Breast epithelium (tissue), 4 donors: ENCODE measurements at regions not wholly inside any gene's neighbourhood (a gene's known extent, or its start where the extent isn't known, plus 50 kb on each side); places are given as distances from the start of the nearest gene placed in this dataset.
"Not testable (repeated sequence)": the region's sequence is repeated elsewhere in the genome, so short reads cannot be mapped to it uniquely, and the experiment has no call there.

Experiments
- DNase-seq, 2 donors: peaks; one replicate each; pipeline ENCODE4 v3.0.0-alpha.2; 2019; ENCODE audit warnings: low spot score in 2 of 2
- H3K27ac ChIP-seq, 2 donors: fragments of 200-600 bp; sonication (generic) in 1 of 2; one replicate each; pipeline ENCODE4 v1.5.1; 2016 to 2019; ENCODE audit warnings: mild to moderate bottlenecking in 1 of 2
- H3K27me3 ChIP-seq, 2 donors: fragments of 200-600 bp; sonication (generic) in 1 of 2; one replicate each; pipeline versions ENCODE4 v1.5.1 to v1.6.0; 2017 to 2019; ENCODE audit warnings: control low read depth in 1 of 2, mild to moderate bottlenecking in 1 of 2
- H3K36me3 ChIP-seq: fragments of 200-600 bp; one replicate; pipeline ENCODE4 v1.5.1; 2019
- H3K4me1 ChIP-seq, 2 donors: fragments of 200-600 bp; sonication (generic); one replicate each; pipeline ENCODE4 v1.5.1; 2016 to 2019; ENCODE audit warnings: control low read depth in 1 of 2
- H3K4me3 ChIP-seq, 3 donors: fragments of 200-600 bp; sonication (generic); 1 replicate in 2 of 3; 2 replicates in 1 of 3; pipeline ENCODE4 v1.5.1; 2016 to 2019; ENCODE audit warnings: mild to moderate bottlenecking in 3 of 3, moderate library complexity in 2 of 3
- H3K9me3 ChIP-seq, 2 donors: fragments of 200-600 bp; sonication (generic) in 1 of 2; one replicate each; pipeline ENCODE4 v1.5.1; 2016 to 2019; ENCODE audit warnings: control low read depth in 1 of 2
- POLR2A ChIP-seq: fragments of 450-650 bp; IDR thresholded peaks from one replicate; pipeline ENCODE4 v1.6.1; 2016; ENCODE audit warnings: antibody characterized with exemption, mild to moderate bottlenecking, moderate library complexity
- POLR2AphosphoS5 ChIP-seq, 3 donors: sonication (generic); formaldehyde crosslinking; IDR thresholded peaks; one replicate each; pipeline ENCODE4 v1.6.1; 2017; ENCODE audit warnings: antibody characterized with exemption in 3 of 3
- intact Hi-C: fragments of 100-400 bp; cut with DNase I; formaldehyde crosslinking; loops from one replicate; pipeline ENCODE4 v1.15.1; 2023; ENCODE audit warnings: low total_unique reads
- TF ChIP-seq, protein P1 (sequence below), 3 donors: fragments of 450-650 bp; IDR thresholded peaks; one replicate each; pipeline ENCODE4 v1.5.1; 2016 to 2017; ENCODE audit warnings: antibody characterized with exemption in 3 of 3, mild to moderate bottlenecking in 3 of 3, moderate library complexity in 3 of 3

DNA sequence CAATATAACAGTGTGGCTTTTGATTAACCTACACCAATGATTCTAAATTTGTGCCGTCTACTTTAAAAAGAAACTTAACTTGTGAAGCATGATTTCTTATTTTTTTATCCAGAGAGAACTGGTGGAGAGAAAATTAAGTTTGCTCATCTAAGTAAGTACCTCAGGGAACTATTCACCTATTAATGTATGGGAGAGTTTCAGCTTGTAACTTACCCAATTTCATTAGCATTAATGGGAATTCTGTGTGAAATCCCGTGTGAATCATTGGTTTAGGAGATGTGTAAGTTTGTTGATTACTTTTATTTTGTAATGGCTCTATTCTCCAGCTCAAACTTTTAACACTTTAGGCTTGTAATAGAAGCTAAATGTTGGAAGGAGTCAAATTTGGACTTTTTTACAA, 1061.5 kb downstream of the TDRD15 start:
- TF ChIP-seq, protein P1, sequence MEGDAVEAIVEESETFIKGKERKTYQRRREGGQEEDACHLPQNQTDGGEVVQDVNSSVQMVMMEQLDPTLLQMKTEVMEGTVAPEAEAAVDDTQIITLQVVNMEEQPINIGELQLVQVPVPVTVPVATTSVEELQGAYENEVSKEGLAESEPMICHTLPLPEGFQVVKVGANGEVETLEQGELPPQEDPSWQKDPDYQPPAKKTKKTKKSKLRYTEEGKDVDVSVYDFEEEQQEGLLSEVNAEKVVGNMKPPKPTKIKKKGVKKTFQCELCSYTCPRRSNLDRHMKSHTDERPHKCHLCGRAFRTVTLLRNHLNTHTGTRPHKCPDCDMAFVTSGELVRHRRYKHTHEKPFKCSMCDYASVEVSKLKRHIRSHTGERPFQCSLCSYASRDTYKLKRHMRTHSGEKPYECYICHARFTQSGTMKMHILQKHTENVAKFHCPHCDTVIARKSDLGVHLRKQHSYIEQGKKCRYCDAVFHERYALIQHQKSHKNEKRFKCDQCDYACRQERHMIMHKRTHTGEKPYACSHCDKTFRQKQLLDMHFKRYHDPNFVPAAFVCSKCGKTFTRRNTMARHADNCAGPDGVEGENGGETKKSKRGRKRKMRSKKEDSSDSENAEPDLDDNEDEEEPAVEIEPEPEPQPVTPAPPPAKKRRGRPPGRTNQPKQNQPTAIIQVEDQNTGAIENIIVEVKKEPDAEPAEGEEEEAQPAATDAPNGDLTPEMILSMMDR (IDR thresholded peaks at IDR 0.05) = no peak
- no peaks in the 10 kb centered on the region for H3K9me3 ChIP-seq

DNA sequence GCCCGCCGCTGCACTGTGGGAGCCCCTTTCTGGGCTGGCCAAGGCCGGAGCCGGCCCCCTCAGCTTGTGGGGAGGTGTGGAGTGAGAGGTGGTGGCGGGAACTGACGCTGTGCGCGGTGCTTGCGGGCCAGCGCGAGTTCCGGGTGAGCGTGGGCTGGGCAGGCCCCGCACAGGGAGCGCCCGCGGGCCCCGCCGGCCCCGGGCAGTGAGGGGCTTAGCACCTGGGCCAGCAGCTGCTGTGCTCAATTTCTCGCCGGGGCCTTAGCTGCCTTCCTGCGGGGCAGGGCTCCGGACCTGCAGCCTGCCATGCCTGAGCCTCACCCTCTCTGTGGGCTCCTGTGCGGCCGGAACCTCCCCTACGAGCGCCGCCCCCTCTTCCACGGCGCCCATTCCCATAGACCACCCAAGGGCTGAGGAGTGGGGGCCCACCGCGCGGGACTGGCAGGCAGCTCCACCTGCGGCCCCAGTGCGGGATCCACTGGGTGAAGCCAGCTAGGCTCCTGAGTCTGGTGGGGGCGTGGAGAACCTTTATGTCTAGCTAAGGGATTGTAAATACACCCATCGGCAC, 1062.6 kb downstream of the TDRD15 start:
- DNase-seq, H3K36me3 ChIP-seq, intact Hi-C loops, H3K27ac ChIP-seq, H3K4me1 ChIP-seq, H3K4me3 ChIP-seq, H3K27me3 ChIP-seq, H3K9me3 ChIP-seq: not testable (repeated sequence)

More for the DNA sequence above, 1061.5 kb downstream of the TDRD15 start:
- Histone ChIP-seq H3K27ac (no peak overlapping the region), H3K27me3 (no peaks in the 10 kb centered on the region), H3K4me3 (no peak overlapping the region), H3K36me3 (no peaks in the 10 kb centered on the region), H3K4me1 (no peaks in the 10 kb centered on the region)
- intact Hi-C loops = no loop called here
- DNase-seq = no peak

DNA sequence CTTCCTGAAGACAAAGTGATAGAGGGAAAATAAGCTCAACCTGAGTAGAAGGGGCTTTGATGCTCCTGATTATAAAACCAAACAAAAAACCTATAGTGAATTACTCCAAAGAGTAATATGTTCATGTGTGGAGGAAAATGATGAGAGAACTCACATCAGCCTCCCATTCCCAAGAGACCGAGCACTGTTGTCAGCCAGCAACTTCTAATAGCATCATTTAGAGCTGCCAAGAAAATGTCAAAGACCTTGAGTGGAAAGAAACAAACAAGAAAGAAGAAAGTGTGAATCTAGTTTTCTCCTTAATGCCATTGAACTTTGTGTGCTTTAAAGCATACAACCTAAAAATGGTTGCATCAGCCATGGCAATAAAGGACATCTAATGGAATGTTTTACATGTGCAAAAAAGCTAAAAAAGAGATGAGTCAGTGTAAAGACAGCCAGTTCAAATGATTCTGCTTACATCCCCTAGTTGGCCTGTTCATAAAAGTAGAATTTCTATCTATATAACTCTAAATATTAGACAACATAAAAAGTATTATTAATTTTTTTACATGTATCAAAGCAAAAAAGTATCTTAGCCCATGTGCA, 1066.2 kb downstream of the TDRD15 start:
- DNase-seq = no peak
- TF ChIP-seq POLR2AphosphoS5 (IDR thresholded peaks at IDR 0.05) (no peak), POLR2A (no peak)
- TF ChIP-seq, protein P1 (IDR thresholded peaks at IDR 0.05) = no peak
- Histone ChIP-seq H3K4me1 (no peaks in the 10 kb centered on the region), H3K27ac (no peak overlapping the region), H3K27me3 (no peaks in the 10 kb centered on the region), H3K4me3 (no peak overlapping the region), H3K9me3 (no peaks in the 10 kb centered on the region), H3K36me3 (no peaks in the 10 kb centered on the region)
- intact Hi-C loops = no loop called here

DNA sequence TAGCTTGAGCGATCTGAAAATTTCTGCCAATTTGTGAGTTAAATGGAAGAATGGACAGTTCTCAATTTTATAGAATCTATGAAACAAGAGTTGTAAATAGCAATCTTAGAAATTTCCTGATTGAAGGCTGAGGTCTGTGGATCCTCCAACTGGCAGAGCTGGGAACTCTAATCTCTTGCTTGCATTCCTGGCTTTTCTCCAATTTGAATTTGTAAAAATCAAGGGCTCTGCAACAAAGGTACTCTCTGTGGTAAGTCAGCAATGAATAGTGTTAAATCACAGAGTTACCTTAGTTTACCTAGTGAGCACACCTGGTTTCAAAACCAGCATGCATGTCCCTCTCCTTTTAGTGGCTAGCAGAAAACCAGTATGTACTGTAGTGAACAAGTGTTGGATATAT, 1070.5 kb downstream of the TDRD15 start:
- Histone ChIP-seq H3K9me3 (no peaks in the 10 kb centered on the region), H3K36me3 (no peaks in the 10 kb centered on the region), H3K27ac (no peak overlapping the region), H3K27me3 (no peaks in the 10 kb centered on the region), H3K4me3 (no peak overlapping the region), H3K4me1 (no peaks in the 10 kb centered on the region)
- intact Hi-C loops = no loop called here
- no peak for TF ChIP-seq POLR2A
- TF ChIP-seq POLR2AphosphoS5 (IDR thresholded peaks at IDR 0.05) = no peak
- TF ChIP-seq, protein P1 (IDR thresholded peaks at IDR 0.05) = no peak
- no peak for DNase-seq

DNA sequence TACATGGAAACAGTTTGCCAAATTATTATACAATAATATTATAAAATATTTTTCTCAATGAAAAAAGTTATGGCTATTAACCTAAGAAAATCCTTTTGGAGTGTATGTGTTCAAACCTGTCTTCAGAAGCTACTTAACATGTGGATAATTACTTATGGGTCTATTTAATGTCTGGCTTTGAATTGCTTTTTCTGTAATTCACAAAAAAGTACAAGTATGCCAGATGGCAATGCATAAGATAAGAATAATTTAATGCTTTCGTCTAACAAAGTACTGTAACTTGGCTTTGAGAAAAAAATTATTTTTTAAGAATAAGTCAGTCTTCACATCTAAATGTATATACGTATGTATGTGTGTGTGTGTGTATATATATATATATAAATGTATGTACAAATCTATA, 1073.0 kb downstream of the TDRD15 start:
- no peak overlapping the region for H3K27ac ChIP-seq
- H3K27me3 ChIP-seq = no peaks in the 10 kb centered on the region
- no peak overlapping the region for H3K4me3 ChIP-seq
- no peaks in the 10 kb centered on the region for H3K4me1 ChIP-seq
- H3K36me3 ChIP-seq = no peaks in the 10 kb centered on the region
- no peak for DNase-seq
- no peak for TF ChIP-seq POLR2A
- no peak for TF ChIP-seq POLR2AphosphoS5 (IDR thresholded peaks at IDR 0.05)
- TF ChIP-seq, protein P1 (IDR thresholded peaks at IDR 0.05) = no peak
- intact Hi-C loops = no loop called here
- H3K9me3 ChIP-seq = no peaks in the 10 kb centered on the region
